ENCODE measurements at regions not wholly inside any gene's neighbourhood (a gene's known extent, or its start where the extent isn't known, plus 50 kb on each side); places are given as distances from the start of the nearest gene placed in this dataset.
"Not testable (repeated sequence)": the region's sequence is repeated elsewhere in the genome, so short reads cannot be mapped to it uniquely, and the experiment has no call there.

DNA sequence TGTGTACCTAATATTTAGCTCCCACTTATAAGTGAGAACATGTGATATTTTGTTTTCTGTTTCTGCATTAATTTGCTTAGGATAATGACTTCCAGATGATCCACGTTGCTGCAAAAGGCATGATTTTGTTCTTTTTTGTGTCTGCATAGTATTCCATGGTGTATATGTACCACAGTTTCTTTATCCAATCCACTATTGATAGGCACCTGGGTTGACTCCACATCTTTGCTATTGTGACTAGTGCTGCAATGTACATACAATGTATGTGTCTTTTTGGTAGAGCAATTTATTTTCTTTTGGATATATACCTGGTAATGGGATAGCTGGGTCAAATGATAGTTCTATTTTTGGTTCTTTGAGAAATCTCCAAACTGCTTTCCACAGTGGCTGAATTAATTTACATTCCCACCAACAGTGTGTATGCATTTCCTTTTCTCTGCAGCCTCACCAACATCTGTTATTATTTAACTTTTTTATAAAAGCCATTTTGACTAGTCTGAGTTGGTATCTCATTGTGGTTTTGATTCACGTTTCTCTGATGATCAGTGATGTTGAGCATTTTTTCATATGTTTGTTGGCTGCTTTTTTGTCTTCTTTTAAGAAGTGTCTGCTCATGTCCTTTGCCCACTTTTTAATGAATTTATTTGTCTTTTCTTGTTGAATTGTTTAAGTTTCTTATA is 102.8 kb upstream of the GAS1 start:
- not testable (repeated sequence) for DNase-seq

DNA sequence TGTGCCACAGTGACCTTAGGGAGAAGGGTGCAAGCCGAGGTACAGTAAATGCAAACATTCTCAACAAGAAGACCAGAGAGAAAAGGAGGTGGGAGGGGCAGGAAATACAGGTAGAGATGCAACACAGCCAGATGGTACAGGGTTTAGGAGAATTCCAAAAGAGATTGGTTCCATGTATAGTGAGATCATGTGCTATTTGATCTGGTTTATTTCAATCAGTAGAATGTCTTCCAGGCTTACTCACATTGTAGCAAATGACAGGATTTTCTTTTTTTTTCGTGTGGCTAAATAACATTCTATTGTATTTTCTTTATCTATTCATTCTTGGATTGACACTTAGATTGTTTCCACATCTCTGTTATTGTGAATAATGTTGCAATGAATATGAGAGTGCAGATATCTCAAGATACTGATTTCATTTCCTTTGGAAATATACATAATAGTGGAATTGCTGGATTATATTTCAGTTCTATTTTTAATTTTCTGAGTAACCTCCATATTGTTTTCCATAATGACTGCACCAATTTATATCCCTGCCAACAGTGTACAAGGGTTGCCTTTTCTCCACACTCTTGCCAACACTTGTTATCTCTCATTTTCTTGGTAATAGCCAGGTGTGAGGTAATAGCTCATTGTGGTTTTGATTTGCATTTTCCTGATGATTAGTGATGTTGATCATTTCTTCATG is 107.8 kb upstream of the GAS1 start:
- DNase-seq = no peak

DNA sequence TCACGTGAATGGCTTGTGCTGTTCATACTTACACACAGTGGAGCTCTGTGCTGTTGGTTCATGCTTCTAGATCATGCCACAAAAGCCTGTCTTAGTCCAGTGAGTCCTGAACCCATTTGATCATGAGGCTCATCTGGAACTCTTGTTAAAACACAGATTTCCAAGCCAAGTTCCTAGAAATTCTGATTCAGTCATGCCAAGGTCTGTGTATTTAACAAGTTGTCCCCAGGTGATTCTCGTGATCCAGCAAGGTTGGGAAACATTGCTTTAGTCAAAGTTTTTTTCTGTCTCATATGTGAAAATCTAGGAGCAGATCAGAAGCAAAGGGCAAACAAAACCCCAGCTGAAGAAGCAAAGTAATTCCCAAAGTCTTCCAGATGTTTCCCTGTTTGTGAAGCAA is 112.5 kb upstream of the GAS1 start:
- no peak for DNase-seq

DNA sequence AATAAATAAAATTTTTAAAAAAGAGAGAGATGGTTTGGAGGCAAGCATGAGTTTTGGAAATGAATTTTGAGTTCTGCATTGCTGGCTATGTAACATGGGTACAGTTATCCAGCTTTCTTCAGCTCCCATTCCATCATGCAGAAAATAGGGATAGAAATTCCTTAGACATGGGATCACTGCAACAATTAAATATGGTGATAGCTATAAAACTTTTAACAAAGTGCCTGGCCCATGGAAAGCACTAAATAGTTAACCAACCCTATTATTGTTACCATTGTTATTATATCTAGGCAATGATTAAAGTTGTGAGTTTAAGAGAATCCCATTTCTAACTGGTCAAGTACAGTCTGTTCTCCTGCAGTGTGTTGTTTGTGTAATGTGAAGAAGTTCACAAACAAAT is 115.4 kb upstream of the GAS1 start:
- DNase-seq = no peak

- DNase-seq = no peak
Measured at GRCh38 chr9:87063246-87063645, 115.9 kb upstream of the GAS1 start.

DNA sequence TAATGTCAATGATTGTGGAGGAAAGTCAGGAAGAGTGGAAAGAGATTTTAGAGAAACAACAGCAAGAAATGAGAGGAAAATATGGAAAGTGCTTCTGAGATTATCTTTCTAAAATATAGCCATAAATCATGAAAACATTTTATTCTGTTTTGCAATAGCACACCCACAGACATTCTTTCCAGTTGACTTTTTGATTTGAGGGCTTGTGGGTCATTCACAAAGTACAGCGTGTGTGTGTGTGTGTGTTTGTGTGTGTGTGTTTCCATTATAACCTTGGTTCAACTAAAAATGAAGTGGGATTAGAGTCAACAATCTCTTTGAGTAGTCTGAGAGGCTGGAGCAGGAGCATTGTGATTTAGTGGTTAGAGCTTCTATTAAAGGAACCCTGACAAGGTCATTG is 116.6 kb upstream of the GAS1 start:
- no peak for DNase-seq

- no peak for DNase-seq
Measured at GRCh38 chr9:87064311-87064710, 117.0 kb upstream of the GAS1 start.

DNA sequence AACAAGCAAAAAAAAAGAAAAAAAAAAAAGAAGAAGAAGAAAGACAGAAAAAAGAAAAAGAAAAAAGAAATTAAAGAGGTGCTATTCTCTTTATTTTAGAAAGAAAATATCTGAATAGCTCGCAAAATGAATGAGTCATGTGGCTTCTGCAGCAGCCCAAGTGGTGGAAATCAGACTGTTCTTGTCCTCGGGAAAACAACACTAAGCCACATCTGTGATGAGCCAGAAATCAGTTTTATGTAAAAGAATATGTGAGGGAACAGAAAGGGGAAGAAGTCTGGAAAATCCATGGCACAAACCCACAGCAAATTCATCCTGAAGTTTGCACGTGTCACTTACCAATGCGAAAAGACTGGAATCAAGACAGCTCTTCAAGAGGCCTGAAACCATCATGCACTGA is 118.7 kb upstream of the GAS1 start:
- DNase-seq = no peak

GRCh38 chr9:87067426-87067825 is 120.1 kb upstream of the GAS1 start:
- DNase-seq = no peak

DNA sequence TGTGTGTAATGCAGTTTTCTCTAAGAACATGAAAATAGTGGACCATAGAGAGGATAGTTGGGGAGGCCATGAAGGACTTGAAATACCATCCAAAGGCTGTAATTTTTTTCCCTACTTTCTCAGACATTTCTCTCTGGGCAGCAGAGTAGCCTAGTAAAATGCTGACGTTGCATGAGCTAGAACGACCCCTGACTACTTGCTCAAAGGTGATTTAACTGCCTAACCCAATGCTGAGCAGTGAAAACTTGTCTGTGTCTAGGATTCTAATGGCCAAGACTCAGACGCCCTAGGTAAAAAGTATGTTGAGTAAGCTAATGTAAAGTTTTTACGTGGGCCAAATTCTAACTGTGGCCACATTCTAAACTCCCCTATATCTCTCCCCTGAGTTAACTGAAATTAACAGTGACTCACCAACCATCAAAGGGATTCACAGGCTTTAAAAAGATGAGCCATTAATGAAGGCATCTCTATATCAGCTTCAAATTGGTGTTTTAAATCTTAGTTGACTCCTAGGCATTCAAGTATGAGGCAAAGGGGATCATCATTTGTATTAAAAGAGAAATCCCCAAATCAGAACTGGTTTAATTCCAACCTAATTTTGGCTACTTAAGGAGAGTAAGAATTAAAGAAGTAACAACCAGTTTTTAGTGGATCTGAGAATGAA is 121.0 kb upstream of the GAS1 start:
- no peak for DNase-seq

GRCh38 chr9:87069690-87070089 is 122.4 kb upstream of the GAS1 start:
- DNase-seq = no peak

DNA sequence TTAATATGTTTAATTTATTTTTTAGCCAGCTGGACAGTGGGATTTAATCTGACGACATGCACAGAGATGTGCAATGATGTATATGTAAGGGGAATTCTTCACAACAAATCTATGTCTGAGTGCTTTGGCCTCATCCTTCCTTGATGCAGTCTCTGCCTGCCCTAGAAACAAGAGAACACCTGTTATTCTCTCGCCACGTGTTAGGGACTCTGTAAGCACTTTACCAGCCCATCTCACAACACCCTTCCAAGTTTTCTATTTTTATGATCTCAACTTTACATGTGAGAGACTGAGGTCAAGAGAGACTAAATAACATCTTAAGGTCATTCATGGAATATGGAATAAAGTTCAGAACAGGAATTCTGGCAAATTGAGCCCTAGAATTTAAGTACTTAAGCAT is 123.0 kb upstream of the GAS1 start:
- DNase-seq = no peak

- DNase-seq = no peak
Measured at GRCh38 chr9:87071473-87071872, 124.2 kb upstream of the GAS1 start.

GRCh38 chr9:87073692-87074091 is 126.4 kb upstream of the GAS1 start:
- no peak for DNase-seq

GRCh38 chr9:87075537-87075936 is 128.2 kb upstream of the GAS1 start:
- no peak for DNase-seq

DNA sequence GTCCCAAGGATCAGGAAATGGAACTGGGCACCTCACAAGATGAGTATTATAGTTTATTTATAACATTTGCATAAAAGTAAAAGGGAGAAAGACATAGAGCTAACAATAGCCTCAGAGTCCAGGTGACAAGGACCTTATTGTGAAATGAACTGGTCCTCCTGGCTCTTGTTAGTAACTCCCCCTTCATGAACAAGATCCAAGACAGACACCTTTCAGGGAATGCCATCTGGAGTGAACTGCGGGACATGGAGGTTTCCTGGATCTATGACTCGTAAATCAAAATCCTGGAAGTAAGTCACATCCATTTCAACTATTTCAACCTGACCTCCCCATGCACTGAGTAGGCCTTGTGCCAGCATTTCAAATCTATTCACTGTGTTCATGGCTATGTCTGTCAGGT is 129.5 kb upstream of the GAS1 start:
- DNase-seq = no peak

- no peak for DNase-seq
Measured at GRCh38 chr9:87077986-87078385, 130.7 kb upstream of the GAS1 start.

DNA sequence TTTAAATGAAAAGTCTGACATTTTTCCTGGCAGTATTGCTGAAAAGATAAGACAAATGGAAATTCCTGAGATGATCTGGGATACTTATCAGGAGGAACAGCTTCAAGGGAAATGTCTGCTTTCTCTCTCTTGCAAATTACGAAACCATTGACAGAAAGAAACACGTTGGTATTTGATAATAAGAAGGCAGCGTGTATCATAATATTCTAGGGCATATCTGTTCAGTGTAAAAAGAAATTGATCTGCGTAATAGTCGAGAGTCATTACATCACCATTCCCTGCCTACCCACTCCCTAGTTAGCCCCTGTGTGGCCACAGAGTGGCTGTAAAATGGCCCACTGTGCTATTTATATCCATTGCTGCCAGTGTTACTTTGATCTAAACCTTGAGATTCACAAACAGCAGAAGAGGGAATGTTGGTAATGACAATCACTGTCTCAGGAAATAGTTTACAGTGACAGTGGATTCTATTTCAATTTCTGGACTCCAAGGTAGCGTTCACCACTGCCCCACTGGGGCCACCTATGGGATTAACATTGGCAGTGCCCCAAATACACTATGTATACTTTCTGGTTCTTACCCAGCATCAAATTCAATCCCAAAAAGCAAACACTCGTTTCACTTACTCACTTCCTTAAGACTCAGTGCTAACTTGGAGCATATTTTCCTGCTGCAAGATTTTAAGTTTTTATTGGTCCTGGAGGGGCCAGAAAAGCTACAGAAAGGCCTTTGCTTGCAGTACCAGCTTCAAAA is 133.4 kb upstream of the GAS1 start:
- DNase-seq = no peak

- DNase-seq = no peak
Measured at GRCh38 chr9:87081503-87081902, 134.2 kb upstream of the GAS1 start.

DNA sequence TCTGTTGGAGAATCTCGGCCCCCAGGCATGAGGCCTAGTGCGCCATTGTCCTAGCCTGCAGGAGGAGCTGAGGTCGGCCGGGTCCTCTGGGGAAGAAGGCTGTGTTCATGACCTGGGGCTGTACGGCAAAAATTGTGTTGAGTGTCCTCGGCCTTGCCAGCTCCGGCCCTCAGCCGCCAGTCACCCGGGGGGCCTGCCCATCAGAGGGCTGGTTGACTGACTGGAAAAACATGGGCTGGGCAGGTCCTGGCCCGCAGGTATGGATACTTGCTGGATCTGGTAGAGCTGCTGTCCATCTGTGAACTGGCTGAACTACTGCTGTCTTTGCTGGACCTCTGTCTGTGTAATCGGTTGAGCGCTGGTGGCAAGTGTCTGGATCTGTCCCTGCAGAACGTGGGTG is 136.7 kb upstream of the GAS1 start:
- DNase-seq = no peak

- DNase-seq = no peak
Measured at GRCh38 chr9:87084407-87084806, 137.1 kb upstream of the GAS1 start.

- DNase-seq = no peak
Measured at GRCh38 chr9:87085073-87085472, 137.8 kb upstream of the GAS1 start.

DNA sequence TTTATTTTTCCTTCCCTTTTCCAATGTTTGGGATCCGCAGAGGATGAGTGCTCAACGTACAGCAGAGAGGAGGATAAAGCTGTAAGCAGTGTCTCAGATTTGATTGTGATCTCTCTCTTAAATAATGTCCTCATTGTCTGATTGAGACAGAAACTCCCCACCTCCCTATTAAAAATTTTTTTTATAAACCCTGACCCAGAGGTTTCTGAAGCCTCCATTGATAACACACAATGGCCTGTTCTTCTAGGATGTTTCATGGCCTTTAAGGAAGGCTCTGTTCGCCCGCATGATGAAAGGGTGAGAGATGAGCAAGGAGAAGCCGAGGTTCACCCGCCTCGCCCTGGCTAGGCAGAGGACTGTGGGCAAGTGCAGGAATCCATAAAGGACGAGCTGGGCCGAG is 138.2 kb upstream of the GAS1 start:
- DNase-seq = no peak
